GM12878 (cell line): ENCODE measurements at regions not wholly inside any gene's neighbourhood (a gene's known extent, or its start where the extent isn't known, plus 50 kb on each side); places are given as distances from the start of the nearest gene placed in this dataset.

Source experiments
- ATF2 ChIP-seq: IDR thresholded peaks from 2 replicates; pipeline ENCODE4 v1.6.1; 2012; ENCODE audit warnings: low read length, inconsistent platforms
- CTCF ChIP-seq, 3 experiments: IDR thresholded peaks in 2 of 3; conservative IDR thresholded peaks in 1 of 3; 2 replicates each; pipeline ENCODE4 v1.5.1; 2011; ENCODE audit warnings: low read depth in 3 of 3, low read length in 3 of 3, mild to moderate bottlenecking in 3 of 3, control low read depth in 2 of 3, moderate library complexity in 2 of 3, inconsistent platforms in 1 of 3, mixed read lengths in 1 of 3; ENCODE audit not compliant: control insufficient read depth in 2 of 3, insufficient read depth in 1 of 3; ENCODE audit errors: extremely low read depth in 1 of 3
- DPF2 ChIP-seq: fragments of 450-650 bp; IDR thresholded peaks from 2 replicates; pipeline ENCODE4 v1.6.1; 2017; ENCODE audit warnings: mild to moderate bottlenecking
- EZH2 ChIP-seq: IDR thresholded peaks from 2 replicates; pipeline ENCODE4 v1.6.1; 2012; ENCODE audit warnings: low read depth, mild to moderate bottlenecking, control low read depth, inconsistent platforms, low read length, borderline replicate concordance; ENCODE audit not compliant: control insufficient read depth
- MXI1 ChIP-seq: fragments of 150-350 bp; IDR thresholded peaks from 2 replicates; pipeline ENCODE4 v1.6.1; 2011; ENCODE audit warnings: low read depth, mild to moderate bottlenecking, inconsistent platforms, low read length, improper control_type of control experiment
- RAD21 ChIP-seq: IDR thresholded peaks from 2 replicates; pipeline ENCODE4 v1.6.1; 2011; ENCODE audit warnings: mild to moderate bottlenecking, low read depth, low read length, moderate library complexity; ENCODE audit not compliant: insufficient read depth
- ZBTB40 ChIP-seq: fragments of 450-650 bp; IDR thresholded peaks from 2 replicates; pipeline ENCODE4 v1.6.1; 2016; ENCODE audit warnings: mild to moderate bottlenecking, moderate library complexity, borderline replicate concordance

GRCh38 chr6:167690931-167691330 is 135.8 kb upstream of the AFDN start:
- no peak for TF ChIP-seq MXI1
- TF ChIP-seq RAD21, result no peak
- TF ChIP-seq ZBTB40, result no peak
- no peak for TF ChIP-seq CTCF (IDR thresholded peaks at IDR 0.05 in 2 of 3, conservative IDR thresholded peaks at IDR 0.05 in 1 of 3; ENCODE audit: control insufficient read depth in 2 of 3, extremely low read depth in 1 of 3, insufficient read depth in 1 of 3, low read depth in 3 of 3, low read length in 3 of 3)
- TF ChIP-seq DPF2, result no peak
- no peak for TF ChIP-seq EZH2
- TF ChIP-seq ATF2, result no peak
